DMS153 (cell line): ENCODE measurements at regions not wholly inside any gene's neighbourhood (a gene's known extent, or its start where the extent isn't known, plus 50 kb on each side); places are given as distances from the start of the nearest gene placed in this dataset.
A peak's percentile ranks its signal among the peaks of the same experiment; 100 is the strongest.
"Not testable (repeated sequence)": the region's sequence is repeated elsewhere in the genome, so short reads cannot be mapped to it uniquely, and the experiment has no call there.

Source experiments
- DNase-seq: peaks from one replicate; lab custom pipeline; 2025; lab: John Stamatoyannopoulos, UW

DNA sequence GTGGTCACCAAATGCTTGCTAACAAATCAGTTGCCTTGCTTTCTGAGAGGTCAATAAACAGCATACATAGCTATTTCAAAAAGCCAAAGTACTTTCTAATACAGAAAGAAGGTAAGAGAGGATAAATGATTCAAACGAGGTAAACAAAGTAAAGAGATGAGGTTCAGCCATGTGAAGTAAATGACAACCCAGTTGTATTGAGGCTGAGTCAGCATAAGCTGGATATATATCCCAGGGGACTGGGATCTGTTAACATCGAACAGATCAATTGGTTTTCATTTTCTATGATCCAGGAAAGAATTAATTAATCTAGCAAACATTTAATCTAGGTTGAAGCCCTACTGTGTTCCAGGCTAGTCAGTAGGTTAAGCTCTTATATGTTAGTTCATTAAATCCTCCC lies 97.3 kb upstream of the GRIA3 start:
- DNase-seq = no peak

DNA sequence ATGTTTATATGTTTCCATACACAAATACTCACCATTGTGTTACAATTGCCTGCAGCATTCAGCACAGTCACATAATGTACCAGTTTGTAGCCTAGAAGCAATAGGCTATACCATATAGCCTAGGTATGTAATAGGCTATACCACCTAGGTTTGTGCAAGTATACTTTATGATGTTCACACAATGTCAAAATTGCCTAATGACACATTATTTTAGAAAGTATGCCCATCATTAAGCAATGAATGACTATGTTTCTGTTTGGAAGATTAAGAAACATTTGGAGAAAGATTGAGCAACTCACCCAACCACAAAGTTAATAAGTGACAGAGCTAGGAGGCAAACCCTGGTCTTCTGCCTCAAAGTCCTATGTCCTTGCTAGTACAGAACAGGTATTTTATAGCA lies 96.8 kb upstream of the GRIA3 start:
- no peak for DNase-seq

DNA sequence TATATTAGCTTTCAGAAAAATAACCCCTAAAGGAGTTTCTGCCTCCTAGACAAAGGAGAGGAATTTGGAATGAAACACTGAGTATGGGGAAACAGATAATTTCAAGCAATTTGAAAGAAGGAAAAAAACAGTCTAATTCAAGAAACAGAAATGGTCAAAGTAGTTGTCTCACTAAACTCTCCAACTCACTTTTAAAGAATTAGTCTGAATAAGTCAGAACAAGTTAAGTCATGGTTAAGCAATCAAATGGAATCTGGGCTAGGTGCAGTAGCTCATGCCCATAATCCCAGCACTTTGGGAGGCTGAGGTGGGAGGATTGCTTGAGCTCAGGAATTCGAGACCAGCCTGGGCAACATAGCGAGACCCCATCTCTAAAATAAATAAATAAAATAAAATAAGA lies 95.7 kb upstream of the GRIA3 start:
- no peak for DNase-seq

DNA sequence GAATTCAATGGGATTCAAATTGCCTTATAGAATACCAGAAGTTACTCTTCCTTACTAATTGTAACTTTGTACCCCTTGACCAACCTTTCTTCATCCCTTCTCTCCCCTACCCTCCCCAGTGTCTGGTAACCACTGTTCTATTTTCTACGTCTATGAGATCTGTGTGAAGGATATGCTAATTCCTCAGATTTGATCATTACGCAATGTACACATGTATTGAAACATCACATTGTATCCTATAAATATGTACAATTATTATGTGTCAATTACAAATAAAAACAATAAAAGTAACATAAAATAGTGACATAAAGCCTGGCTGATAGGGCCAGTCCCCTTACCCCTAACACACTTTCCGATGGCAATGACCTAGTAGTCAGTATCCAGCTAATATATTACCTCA lies 95.1 kb upstream of the GRIA3 start:
- DNase-seq = no peak

DNA sequence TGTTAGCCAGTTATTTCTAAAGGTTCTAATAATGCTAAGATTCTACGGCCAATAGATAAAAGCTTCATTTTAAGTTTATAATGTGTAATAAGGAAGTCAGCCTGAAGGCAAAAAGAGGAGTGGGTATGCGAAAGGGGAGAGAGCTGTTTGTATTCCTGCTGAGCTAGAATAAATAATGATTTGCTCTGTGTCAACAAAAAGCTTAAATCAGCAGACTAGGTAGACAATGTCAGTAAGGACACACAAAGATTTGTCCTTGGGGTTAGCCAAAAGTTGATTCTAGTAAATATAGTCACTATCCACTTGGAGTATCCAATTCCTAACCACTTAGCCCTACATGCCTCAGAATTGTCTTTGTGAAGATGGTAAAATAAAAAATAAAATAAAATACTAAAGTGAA lies 90.3 kb upstream of the GRIA3 start:
- peak; percentile 59 for DNase-seq

DNA sequence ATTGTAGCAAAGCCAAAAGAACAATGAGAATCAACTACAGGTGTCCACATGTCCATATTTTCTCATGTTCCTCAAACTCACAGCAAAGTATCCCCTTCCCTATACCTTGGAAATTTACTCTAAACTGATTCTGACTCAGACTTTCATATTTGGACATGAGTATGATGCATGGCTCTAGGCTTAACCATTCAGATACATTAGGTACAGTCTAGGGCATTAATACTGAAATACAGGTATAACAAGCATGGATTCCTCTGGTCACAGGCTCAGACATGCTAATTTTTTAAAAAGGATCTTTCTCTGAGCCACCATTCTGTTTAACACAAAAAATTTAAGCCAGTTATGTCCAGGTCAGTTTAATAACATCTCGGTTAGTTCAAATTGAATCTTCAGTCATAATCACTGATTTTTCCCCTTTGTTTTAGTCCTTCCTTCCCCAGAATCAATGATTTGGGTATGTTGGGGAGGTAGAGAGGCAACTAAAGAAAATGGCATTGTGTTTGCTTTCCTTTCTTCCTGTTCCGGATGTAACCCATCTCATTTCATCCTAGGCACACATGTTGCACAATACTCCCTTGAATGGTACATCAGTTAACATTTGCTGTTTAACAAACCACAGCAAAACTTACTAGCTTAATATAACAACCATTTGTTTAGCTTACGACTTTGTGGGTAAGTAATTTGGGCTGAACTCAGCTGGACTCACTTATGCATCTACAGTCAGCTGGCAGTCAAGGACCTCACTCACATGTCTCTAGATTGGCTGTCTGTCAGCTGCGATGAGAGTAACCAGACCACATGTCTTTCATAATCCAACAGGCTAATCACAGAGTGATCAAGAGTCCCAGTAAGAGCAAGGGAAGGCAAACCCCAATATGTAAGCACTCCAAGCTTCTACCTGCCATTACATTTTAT lies 75.3 kb upstream of the GRIA3 start:
- DNase-seq = no peak

DNA sequence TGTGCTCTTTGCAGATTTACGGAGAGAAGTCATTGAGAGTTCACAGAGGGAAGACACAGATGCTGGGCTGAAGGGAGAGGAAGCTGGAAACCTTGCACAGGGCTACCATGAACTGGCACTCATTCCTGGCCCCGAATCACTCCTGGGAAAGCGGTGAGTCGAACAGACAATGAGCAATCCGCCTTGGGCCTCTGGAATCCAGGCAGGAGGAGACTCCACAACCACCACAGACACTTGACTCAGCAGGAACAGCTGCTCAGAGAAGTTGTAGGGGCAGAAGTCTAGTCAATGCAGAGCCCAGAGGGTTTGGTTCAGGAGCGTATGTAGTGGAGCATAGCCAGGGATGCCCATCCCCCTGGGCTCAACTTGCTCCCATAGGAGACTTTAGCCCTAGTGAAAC lies 62.8 kb upstream of the GRIA3 start:
- no peak for DNase-seq

DNA sequence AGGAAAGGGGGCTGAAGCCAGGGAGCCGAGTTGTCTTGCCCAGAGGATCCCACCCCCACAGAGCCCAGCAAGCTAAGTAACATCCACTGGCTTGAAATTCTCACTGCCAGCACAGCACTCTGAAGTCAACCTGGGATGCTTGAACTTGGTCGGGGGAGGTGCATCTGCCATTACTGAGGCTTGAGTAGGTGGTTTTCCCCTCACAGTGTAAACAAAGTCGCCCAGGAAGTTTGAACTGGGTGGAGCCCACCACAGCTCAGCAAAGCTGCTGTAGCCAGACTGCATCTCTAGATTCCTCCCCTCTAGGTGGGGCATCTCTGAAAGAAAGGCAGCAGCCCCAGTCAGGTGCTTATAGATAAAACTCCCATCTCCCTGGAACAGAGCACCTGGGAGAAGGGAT lies 54.3 kb upstream of the GRIA3 start:
- not testable (repeated sequence) for DNase-seq
